AG09319 (cell line): ENCODE measurements at regions not wholly inside any gene's neighbourhood (a gene's known extent, or its start where the extent isn't known, plus 50 kb on each side); places are given as distances from the start of the nearest gene placed in this dataset.

Source experiments
- DNase-seq: peaks from one replicate; pipeline ENCODE4 v3.0.0-alpha.2; 2010; ENCODE audit warnings: low read depth; ENCODE audit errors: extremely low read depth
- TF ChIP-seq, protein P1 (sequence below): IDR thresholded peaks from 2 replicates; pipeline ENCODE4 v1.5.1; 2011; ENCODE audit warnings: low read depth, mild to moderate bottlenecking, inconsistent platforms, low read length, moderate library complexity

DNA sequence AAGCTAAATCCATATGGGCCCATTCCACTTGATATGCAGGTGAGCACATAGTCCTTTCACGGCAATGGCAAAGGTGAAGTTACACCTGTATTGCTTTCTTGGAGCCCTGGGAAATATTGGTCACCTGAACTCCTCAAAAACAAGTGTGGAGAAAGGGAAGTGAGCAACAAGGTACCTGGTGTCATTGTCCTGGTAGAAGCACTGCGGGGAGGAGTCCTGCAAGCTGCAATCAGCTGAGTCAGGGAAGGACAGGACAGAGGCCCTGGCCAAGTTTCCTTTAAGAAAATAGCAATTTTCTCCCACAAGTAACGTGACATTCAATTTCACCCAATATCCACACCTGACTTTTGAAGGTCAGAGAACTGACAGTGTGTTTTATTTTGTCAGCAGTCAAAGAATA, 389.1 kb downstream of the IRS2 start:
- no peak for DNase-seq
- TF ChIP-seq, protein P1, sequence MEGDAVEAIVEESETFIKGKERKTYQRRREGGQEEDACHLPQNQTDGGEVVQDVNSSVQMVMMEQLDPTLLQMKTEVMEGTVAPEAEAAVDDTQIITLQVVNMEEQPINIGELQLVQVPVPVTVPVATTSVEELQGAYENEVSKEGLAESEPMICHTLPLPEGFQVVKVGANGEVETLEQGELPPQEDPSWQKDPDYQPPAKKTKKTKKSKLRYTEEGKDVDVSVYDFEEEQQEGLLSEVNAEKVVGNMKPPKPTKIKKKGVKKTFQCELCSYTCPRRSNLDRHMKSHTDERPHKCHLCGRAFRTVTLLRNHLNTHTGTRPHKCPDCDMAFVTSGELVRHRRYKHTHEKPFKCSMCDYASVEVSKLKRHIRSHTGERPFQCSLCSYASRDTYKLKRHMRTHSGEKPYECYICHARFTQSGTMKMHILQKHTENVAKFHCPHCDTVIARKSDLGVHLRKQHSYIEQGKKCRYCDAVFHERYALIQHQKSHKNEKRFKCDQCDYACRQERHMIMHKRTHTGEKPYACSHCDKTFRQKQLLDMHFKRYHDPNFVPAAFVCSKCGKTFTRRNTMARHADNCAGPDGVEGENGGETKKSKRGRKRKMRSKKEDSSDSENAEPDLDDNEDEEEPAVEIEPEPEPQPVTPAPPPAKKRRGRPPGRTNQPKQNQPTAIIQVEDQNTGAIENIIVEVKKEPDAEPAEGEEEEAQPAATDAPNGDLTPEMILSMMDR: no peak

DNA sequence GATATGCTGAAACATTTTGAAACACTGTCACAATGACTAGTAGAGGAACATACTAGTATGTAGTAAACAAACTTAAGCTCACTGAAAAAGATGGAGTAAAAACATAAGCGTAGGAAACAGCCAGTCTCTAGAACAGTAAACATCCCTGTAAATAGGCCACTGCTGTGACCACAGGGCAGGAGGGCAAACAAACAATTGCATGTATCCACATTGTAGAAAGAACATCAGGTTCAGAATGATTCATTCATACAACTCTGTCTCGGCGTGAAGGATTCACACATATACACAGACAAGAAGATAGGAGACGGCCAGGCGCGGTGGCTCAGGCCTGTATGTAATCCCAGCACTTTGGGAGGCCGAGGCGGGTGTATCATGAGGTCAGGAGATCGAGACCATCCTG, 390.1 kb downstream of the IRS2 start:
- DNase-seq: no peak
- TF ChIP-seq, protein P1: no peak

DNA sequence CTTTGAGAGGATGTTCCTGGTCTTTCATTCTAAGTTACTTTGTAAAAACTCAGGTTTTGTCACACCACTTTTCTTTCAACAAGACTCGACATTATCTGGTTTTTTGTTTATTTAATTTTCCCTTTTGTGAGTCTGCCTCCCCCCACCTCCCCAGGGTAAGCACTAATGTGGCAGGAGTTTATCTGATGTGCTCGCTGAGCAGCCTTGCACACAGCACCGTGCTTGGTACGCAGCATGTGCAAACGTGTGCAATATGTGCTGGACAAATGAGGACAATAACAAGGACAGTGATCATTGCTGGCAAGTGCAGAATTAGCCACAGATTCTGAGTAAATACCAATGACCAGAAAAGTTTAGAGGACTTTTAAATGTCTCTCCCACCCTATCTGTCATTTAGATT, 391.4 kb downstream of the IRS2 start:
- DNase-seq: no peak
- TF ChIP-seq, protein P1: no peak

DNA sequence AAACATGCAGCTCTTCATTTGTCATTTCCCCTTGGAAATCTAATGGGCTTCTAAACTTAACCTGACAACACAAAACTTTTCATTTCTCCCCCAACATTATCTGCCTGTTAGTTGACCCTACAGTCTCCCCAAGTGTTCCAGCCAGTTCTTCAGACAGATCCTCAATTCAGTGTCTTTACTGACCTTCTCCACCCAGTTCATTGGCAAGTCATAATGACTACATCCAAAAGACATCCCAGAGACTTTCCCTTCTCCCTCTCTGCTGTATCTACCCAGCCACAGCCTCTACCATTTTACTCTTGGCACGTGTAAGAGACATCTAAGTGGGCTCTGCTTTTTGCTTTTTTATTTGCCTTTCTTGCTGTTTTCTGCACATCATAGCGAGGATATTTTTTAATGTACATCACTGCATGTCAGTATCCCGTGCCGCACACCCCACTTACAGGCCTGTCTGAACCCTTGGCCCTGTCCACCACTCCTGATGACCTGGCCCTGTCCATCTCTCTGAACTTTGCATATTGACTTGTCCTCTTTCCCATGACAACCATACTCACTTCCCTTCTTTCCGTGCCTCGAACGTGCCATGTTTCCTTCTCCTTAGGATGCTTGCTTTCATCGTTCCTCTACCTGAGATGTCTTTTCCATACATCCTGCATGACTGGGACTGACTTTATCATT, 391.9 kb downstream of the IRS2 start:
- DNase-seq: no peak
- TF ChIP-seq, protein P1: no peak

DNA sequence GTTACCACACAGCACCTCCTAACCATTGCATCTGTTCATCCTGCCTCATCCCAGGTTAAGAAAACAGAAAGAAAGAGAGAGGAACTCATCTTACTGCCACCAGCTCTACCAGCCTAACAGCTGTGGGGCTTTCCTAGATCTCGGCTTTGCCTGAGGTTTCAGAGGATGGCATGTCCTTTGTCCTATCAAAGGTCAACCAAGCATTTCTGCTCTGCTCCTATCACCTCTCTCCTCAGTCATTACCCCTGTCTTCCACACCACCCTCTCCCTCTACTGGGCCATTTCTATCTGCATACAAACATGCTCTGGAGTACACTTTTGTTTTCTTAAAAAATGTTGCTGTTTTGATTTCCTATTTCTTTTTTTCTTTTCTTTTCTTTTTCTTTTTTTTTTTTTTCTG, 393.3 kb downstream of the IRS2 start:
- TF ChIP-seq, protein P1: no peak
- DNase-seq: no peak

DNA sequence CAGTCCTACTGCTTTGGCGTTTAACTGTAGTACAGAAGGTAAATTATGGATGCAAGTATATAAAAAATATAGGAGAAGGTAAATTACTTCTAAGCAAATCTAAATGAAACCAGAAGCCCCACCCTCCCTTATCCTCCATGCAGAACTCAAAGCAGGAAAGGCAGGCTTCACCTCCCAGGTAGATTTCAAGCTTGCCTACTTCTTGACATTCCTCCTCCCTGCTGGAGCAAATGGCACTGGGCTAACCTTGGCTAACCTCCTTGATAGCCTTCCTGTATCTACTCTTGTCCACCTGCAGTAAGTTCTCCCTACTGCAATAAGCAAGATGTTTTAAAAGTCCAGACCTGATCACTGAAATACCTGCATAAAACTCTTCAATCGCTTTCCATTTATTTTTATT, 396.0 kb downstream of the IRS2 start:
- DNase-seq: no peak
- TF ChIP-seq, protein P1: no peak

DNA sequence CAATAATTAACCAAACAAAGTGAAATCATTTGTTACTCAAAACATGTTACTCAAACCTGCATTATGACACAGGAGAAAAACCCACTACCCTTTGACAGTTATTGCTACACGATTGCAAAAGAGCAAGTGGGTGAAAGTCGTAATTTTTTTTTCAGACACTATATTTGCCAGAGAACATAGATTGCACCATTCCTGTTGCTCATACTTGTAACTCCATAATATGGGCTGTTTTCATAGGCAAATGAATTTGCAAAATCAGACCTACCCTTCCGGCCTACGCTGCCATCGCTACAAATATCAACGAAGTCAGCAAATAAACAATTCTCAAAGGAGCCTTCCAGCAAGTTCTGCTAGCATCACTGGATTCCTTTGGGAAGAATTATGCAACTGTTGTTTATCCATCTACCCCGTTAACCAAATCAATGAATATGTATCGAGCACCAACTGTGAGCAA, 396.5 kb downstream of the IRS2 start:
- DNase-seq: no peak
- TF ChIP-seq, protein P1: no peak
